ENCODE measurements at regions not wholly inside any gene's neighbourhood (a gene's known extent, or its start where the extent isn't known, plus 50 kb on each side); places are given as distances from the start of the nearest gene placed in this dataset.

- Histone ChIP-seq H4K20me1 (ENCODE audit: insufficient read depth) (no peaks in the 10 kb centered on the region), H3K27me3 (ENCODE audit: insufficient read depth, low read depth) (no peaks in the 10 kb centered on the region), H3K4me3 (no peak overlapping the region), H3K4me1 (replicated peaks; ENCODE audit: insufficient read depth) (peaks cover 18% of the 10 kb centered on the region), H3K9me3 (ENCODE audit: insufficient read depth, low read depth) (no peaks in the 10 kb centered on the region), H3K36me3 (ENCODE audit: low read depth) (no peaks in the 10 kb centered on the region), H3K27ac (no peak overlapping the region), H2AFZ (no peak overlapping the region), H3K79me2 (ENCODE audit: low read depth) (no peaks in the 10 kb centered on the region), H3K9me2 (ENCODE audit: insufficient read depth) (no peaks in the 10 kb centered on the region), H3F3A (ENCODE audit: insufficient read depth, low read depth) (peaks cover 10% of the 10 kb centered on the region; the same call in 1 of the 2 replicates), H3K4me2 (peak overlapping the region; percentile 51)
- CTCF ChIA-PET = interaction anchor here (0.7 kb wide), 1 partner anchor 413 kb away, joined by 3 read pairs; no protein-coding TSS in a partner anchor
- no peak for TF ChIP-seq EZH2 (IDR thresholded peaks at IDR 0.05; ENCODE audit: low read depth)
- TF ChIP-seq CTCF (conservative IDR thresholded peaks at IDR 0.05) = no peak
- intact Hi-C loops (cut with micrococcal nuclease; ENCODE audit: unreplicated experiment) = loop anchor here (1.0 to 5.0 kb wide), 3 partner anchors 9 to 297 kb away; no protein-coding TSS in a partner anchor
- no TSS peak for BruUV-seq (replicated peaks)
- POLR2A ChIA-PET (ENCODE audit: unreplicated experiment) = no interaction called here
- peak; percentile 80 to 98 for DNase-seq
These were observed 299.0 kb upstream of the STXBP5 start for GRCh38 chr6:146905181-146905704.

GRCh38 chr6:146908786-146909185, 295.4 kb upstream of the STXBP5 start:
- intact Hi-C loops (cut with micrococcal nuclease; ENCODE audit: unreplicated experiment) = loop anchor here (5.0 kb wide), 1 partner anchor 154 kb away; no protein-coding TSS in a partner anchor
- CTCF ChIA-PET = no interaction called here
- Histone ChIP-seq H3K27ac (no peak overlapping the region), H3K27me3 (ENCODE audit: insufficient read depth, low read depth) (no peaks in the 10 kb centered on the region), H3K9me3 (ENCODE audit: insufficient read depth, low read depth) (no peaks in the 10 kb centered on the region), H2AFZ (no peak overlapping the region), H3K4me2 (no peak overlapping the region), H3K4me1 (replicated peaks; ENCODE audit: insufficient read depth) (peaks cover 35% of the 10 kb centered on the region), H3K9me2 (ENCODE audit: insufficient read depth) (no peaks in the 10 kb centered on the region), H4K20me1 (ENCODE audit: insufficient read depth) (no peaks in the 10 kb centered on the region), H3F3A (ENCODE audit: insufficient read depth, low read depth) (peaks cover 20% of the 10 kb centered on the region), H3K4me3 (no peak overlapping the region), H3K36me3 (ENCODE audit: low read depth) (no peaks in the 10 kb centered on the region), H3K79me2 (ENCODE audit: low read depth) (no peaks in the 10 kb centered on the region)
- POLR2A ChIA-PET (ENCODE audit: unreplicated experiment) = no interaction called here
- DNase-seq = no peak
- TF ChIP-seq CTCF (conservative IDR thresholded peaks at IDR 0.05) (no peak), EZH2 (IDR thresholded peaks at IDR 0.05; ENCODE audit: low read depth) (no peak)
- no TSS peak for BruUV-seq (replicated peaks)

GRCh38 chr6:146909376-146909775, 294.8 kb upstream of the STXBP5 start:
- no peak overlapping the region for H3K27ac ChIP-seq
- DNase-seq = no peak
- H3K4me2 ChIP-seq = no peak overlapping the region
- H3F3A ChIP-seq (ENCODE audit: insufficient read depth, low read depth) = peaks cover 26% of the 10 kb centered on the region
- no peak for TF ChIP-seq CTCF (conservative IDR thresholded peaks at IDR 0.05)
- no peak for TF ChIP-seq EZH2 (IDR thresholded peaks at IDR 0.05; ENCODE audit: low read depth)
- no peaks in the 10 kb centered on the region for H3K9me3 ChIP-seq (ENCODE audit: insufficient read depth, low read depth)
- no peak overlapping the region for H3K4me3 ChIP-seq
- H4K20me1 ChIP-seq (ENCODE audit: insufficient read depth) = no peaks in the 10 kb centered on the region
- no peaks in the 10 kb centered on the region for H3K27me3 ChIP-seq (ENCODE audit: insufficient read depth, low read depth)
- ChIA-PET CTCF (no interaction called here), POLR2A (ENCODE audit: unreplicated experiment) (no interaction called here)
- peaks cover 41% of the 10 kb centered on the region for H3K4me1 ChIP-seq (replicated peaks; ENCODE audit: insufficient read depth)
- H3K36me3 ChIP-seq (ENCODE audit: low read depth) = no peaks in the 10 kb centered on the region
- H3K79me2 ChIP-seq (ENCODE audit: low read depth) = no peaks in the 10 kb centered on the region
- BruUV-seq (replicated peaks) = no TSS peak
- H3K9me2 ChIP-seq (ENCODE audit: insufficient read depth) = no peaks in the 10 kb centered on the region
- intact Hi-C loops (cut with micrococcal nuclease; ENCODE audit: unreplicated experiment) = loop anchor here (5.0 kb wide), 1 partner anchor 153 kb away; no protein-coding TSS in a partner anchor
- no peak overlapping the region for H2AFZ ChIP-seq
